Skeletal muscle satellite cell (primary cell): ENCODE measurements at regions not wholly inside any gene's neighbourhood (a gene's known extent, or its start where the extent isn't known, plus 50 kb on each side); places are given as distances from the start of the nearest gene placed in this dataset.

ENCODE experiments used
- H3K27me3 ChIP-seq: 2 replicates; pipeline ENCODE4 v1.7.0; 2013; ENCODE audit warnings: low read length; ENCODE audit not compliant: control insufficient read depth, insufficient read depth
- H3K36me3 ChIP-seq: 2 replicates; pipeline ENCODE4 v1.7.0; 2013; ENCODE audit warnings: mild to moderate bottlenecking, control low read depth, low read length; ENCODE audit not compliant: insufficient read depth
- H3K4me1 ChIP-seq: 2 replicates; pipeline ENCODE4 v1.7.0; 2013; ENCODE audit warnings: low read length; ENCODE audit not compliant: control insufficient read depth, insufficient read depth
- H3K4me2 ChIP-seq: 2 replicates; pipeline ENCODE4 v1.7.0; 2013; ENCODE audit warnings: mild to moderate bottlenecking, low read length
- H3K4me3 ChIP-seq: 2 replicates; pipeline ENCODE4 v1.7.0; 2013; ENCODE audit warnings: low read length
- H3K9ac ChIP-seq: 2 replicates; pipeline ENCODE4 v1.7.0; 2013; ENCODE audit warnings: mild to moderate bottlenecking, low read depth, low read length, moderate library complexity
- H3K9me3 ChIP-seq: replicated peaks from 2 replicates; pipeline ENCODE4 v1.7.0; 2013; ENCODE audit warnings: mild to moderate bottlenecking, control low read depth, low read length

GRCh38 chr5:33304601-33305000 is 136.2 kb upstream of the TARS1 start:
- H3K9me3 ChIP-seq, result no peaks in the 10 kb centered on the region
- H3K9ac ChIP-seq, result no peak overlapping the region
- H3K4me3 ChIP-seq, result no peak overlapping the region
- H3K36me3 ChIP-seq, result no peaks in the 10 kb centered on the region
- H3K4me1 ChIP-seq, result peaks cover 30% of the 10 kb centered on the region
- H3K4me2 ChIP-seq, result no peak overlapping the region
- H3K27me3 ChIP-seq, result no peaks in the 10 kb centered on the region

- Histone ChIP-seq H3K4me1 (peaks cover 30% of the 10 kb centered on the region), H3K4me3 (no peak overlapping the region), H3K4me2 (no peak overlapping the region), H3K9ac (no peak overlapping the region), H3K27me3 (no peaks in the 10 kb centered on the region), H3K9me3 (no peaks in the 10 kb centered on the region), H3K36me3 (no peaks in the 10 kb centered on the region)
Observed at GRCh38 chr5:33305572-33305971, 135.2 kb upstream of the TARS1 start.

- Histone ChIP-seq H3K9me3 (no peaks in the 10 kb centered on the region), H3K4me2 (no peak overlapping the region), H3K4me3 (no peak overlapping the region), H3K36me3 (no peaks in the 10 kb centered on the region), H3K27me3 (no peaks in the 10 kb centered on the region), H3K4me1 (peaks cover 39% of the 10 kb centered on the region), H3K9ac (no peak overlapping the region)
Observed at GRCh38 chr5:33306758-33307157, 134.0 kb upstream of the TARS1 start.

- Histone ChIP-seq H3K4me2 (no peak overlapping the region), H3K9ac (no peak overlapping the region), H3K27me3 (no peaks in the 10 kb centered on the region), H3K36me3 (no peaks in the 10 kb centered on the region), H3K9me3 (no peaks in the 10 kb centered on the region), H3K4me1 (peaks cover 55% of the 10 kb centered on the region), H3K4me3 (no peak overlapping the region)
Observed at GRCh38 chr5:33308586-33308985, 132.2 kb upstream of the TARS1 start.

GRCh38 chr5:33309068-33309467 is 131.7 kb upstream of the TARS1 start:
- H3K27me3 ChIP-seq, result no peaks in the 10 kb centered on the region
- H3K9ac ChIP-seq, result no peak overlapping the region
- H3K36me3 ChIP-seq, result no peaks in the 10 kb centered on the region
- H3K4me1 ChIP-seq, result peaks cover 57% of the 10 kb centered on the region
- no peak overlapping the region for H3K4me2 ChIP-seq
- no peaks in the 10 kb centered on the region for H3K9me3 ChIP-seq
- H3K4me3 ChIP-seq, result no peak overlapping the region

- no peaks in the 10 kb centered on the region for H3K9me3 ChIP-seq
- peaks cover 59% of the 10 kb centered on the region for H3K4me1 ChIP-seq
- H3K9ac ChIP-seq, result peak overlapping the region; percentile 57
- H3K4me2 ChIP-seq, result peak overlapping the region; percentile 13
- H3K36me3 ChIP-seq, result no peaks in the 10 kb centered on the region
- H3K4me3 ChIP-seq, result no peak overlapping the region
- H3K27me3 ChIP-seq, result no peaks in the 10 kb centered on the region
Observed at GRCh38 chr5:33309536-33310345, 131.0 kb upstream of the TARS1 start.

GRCh38 chr5:33310451-33310850 is 130.3 kb upstream of the TARS1 start:
- Histone ChIP-seq H3K4me3 (no peak overlapping the region), H3K36me3 (no peaks in the 10 kb centered on the region), H3K4me1 (peaks cover 65% of the 10 kb centered on the region), H3K27me3 (no peaks in the 10 kb centered on the region), H3K9me3 (no peaks in the 10 kb centered on the region), H3K4me2 (peak overlapping the region; percentile 13), H3K9ac (peak overlapping the region; percentile 57)

- peak overlapping the region; percentile 77 for H3K9ac ChIP-seq
- peak overlapping the region; percentile 1 for H3K4me3 ChIP-seq
- H3K36me3 ChIP-seq, result no peaks in the 10 kb centered on the region
- H3K27me3 ChIP-seq, result no peaks in the 10 kb centered on the region
- H3K4me2 ChIP-seq, result peak overlapping the region; percentile 32
- H3K4me1 ChIP-seq, result peaks cover 66% of the 10 kb centered on the region
- no peaks in the 10 kb centered on the region for H3K9me3 ChIP-seq
Observed at GRCh38 chr5:33311893-33312292, 128.9 kb upstream of the TARS1 start.

- Histone ChIP-seq H3K27me3 (no peaks in the 10 kb centered on the region), H3K9ac (peak overlapping the region; percentile 77), H3K4me1 (peaks cover 68% of the 10 kb centered on the region), H3K9me3 (no peaks in the 10 kb centered on the region), H3K4me2 (peak overlapping the region; percentile 32), H3K36me3 (no peaks in the 10 kb centered on the region), H3K4me3 (peak overlapping the region; percentile 4)
Observed at GRCh38 chr5:33312571-33313549, 127.9 kb upstream of the TARS1 start.

- Histone ChIP-seq H3K4me1 (peaks cover 60% of the 10 kb centered on the region), H3K9me3 (no peaks in the 10 kb centered on the region), H3K36me3 (no peaks in the 10 kb centered on the region), H3K4me2 (no peak overlapping the region), H3K9ac (no peak overlapping the region), H3K27me3 (no peaks in the 10 kb centered on the region), H3K4me3 (no peak overlapping the region)
Observed at GRCh38 chr5:33315189-33315588, 125.6 kb upstream of the TARS1 start.

- Histone ChIP-seq H3K9ac (no peak overlapping the region), H3K36me3 (no peaks in the 10 kb centered on the region), H3K27me3 (no peaks in the 10 kb centered on the region), H3K4me3 (no peak overlapping the region), H3K9me3 (no peaks in the 10 kb centered on the region), H3K4me1 (peaks cover 58% of the 10 kb centered on the region), H3K4me2 (peak overlapping the region; percentile 2)
Observed at GRCh38 chr5:33316773-33317172, 124.0 kb upstream of the TARS1 start.
